NAMALWA (cell line): ENCODE measurements at regions not wholly inside any gene's neighbourhood (a gene's known extent, or its start where the extent isn't known, plus 50 kb on each side); places are given as distances from the start of the nearest gene placed in this dataset.
A peak's percentile ranks its signal among the peaks of the same experiment; 100 is the strongest.

Source experiments
- DNase-seq: peaks from one replicate; pipeline ENCODE4 v3.0.0-alpha.2; 2015; ENCODE audit warnings: low spot score

DNA sequence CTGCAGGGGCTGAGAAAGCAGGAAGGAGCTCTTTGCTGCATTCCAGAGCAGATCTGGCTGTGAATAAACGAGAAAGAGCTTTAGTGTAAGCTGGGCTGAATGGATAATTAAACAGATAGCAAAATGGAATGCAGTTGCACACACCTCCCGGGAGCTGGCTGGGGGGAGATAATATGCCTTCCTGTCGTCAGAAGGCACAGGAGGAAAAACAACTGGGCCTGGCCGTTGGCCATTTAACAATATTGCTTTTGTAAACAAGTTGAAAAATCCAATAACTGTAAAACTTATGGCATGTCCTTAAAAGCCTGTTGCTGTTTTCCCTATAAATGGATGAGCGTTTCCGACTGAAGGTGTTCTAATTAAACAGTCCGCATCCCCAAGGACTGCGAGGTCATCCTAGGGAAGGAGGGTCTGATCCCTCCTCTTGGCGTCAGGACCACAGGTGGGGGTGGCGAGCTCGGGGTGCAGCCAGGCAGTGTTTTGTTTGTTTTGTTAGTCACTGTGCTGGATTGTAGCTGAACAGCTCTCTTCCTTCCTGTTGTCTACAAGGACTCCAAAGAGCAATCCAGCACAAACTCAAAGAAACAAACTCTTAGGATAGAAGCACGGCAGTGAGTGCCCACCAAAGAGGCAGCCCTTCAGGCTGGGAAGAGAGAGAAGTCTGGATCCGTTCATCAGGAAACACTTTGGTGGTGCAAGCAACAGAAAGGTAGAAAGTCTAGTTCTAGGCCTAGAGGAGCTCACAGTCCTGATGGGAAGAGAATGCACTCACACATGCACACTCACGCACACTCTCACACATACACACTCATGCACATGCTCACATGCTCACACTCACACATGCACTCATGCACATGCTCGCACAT lies 133.4 kb upstream of the SMAD3 start:
- no peak for DNase-seq

DNA sequence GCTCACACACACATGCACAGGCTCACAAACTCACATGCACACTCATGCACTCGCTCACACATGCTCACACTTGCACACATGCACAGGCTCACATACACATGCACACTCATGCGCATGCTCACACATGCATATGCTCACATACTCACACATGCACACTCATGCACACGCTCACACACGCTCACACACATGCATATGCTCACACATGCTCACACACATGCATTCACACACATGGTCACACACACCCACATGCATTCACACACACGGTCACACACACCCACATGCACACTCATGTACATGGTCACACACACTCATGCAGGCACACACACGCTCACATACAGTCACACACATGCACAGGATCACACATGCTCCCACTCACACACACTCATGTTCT lies 132.8 kb upstream of the SMAD3 start:
- DNase-seq = no peak

DNA sequence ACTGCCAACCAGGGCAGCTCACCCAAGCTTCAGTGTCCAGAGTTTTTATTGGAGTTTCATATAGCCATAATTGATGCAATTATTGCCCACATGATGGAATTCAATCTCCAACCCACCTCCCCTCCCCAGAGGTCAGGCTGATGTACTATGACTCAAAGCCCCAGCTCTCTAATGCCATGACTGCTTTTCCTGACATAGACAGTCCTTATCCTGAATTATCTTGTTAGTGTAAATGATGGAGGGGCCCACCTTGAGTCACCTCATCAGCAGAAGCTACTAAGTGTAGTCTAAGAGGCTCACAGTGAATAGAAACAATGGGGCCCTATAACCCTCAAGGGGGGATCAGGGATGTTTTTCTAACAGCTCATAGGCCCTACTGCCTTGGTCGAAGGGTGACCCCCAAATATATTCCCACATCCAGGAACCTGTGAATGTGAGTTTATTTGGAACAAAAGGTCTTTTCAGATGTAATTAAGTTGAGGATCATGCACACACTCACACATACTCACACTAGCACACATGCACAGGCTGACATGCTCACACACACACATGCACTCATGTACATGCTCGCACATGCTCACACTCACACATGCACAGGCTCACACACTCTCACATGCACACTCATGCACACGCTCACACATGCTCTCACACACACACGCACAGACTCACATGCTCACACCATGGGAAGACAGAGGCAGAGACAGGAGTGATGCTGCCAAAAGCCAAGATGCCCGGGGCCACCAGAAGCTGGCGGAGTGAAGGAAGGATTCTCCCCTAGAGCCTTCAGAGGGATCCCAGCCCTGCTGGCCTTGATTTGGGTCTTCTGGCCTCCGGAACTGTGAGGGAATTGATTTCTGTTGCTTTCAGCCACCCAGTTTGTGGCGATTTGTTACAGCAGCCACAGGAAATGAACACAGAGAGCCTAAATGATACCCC lies 131.2 kb upstream of the SMAD3 start:
- DNase-seq = no peak

DNA sequence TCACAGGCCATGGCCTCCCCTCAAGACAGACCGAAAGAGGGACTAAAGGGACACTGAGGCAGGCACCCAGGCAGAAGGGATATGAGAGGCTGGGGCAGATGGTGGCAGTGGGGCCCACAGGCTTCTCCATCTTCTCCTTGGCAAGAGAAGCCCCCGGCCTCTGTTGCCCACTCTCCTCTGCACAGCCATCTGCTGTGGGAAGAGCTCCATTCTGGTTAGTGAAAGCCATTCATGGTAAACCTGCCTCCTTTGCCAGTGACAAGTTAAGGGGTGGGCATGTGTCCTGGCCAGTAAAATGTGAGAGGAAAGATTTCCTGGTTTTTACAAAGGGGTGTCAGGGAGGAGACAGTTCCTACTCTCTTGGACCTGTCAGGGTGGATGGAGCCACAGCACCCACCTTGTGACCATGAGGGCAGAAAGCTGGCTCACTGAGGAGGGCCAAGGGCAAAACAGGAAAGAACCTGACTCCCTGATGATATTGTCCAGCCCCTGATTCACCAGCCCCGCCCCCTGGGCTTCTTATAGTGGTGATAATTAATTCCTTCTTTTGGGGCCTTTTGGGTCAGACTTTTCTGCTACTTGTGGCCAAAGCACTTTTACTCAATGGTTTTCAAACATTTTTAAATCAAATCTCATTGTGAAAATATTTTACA lies 130.4 kb upstream of the SMAD3 start:
- no peak for DNase-seq

DNA sequence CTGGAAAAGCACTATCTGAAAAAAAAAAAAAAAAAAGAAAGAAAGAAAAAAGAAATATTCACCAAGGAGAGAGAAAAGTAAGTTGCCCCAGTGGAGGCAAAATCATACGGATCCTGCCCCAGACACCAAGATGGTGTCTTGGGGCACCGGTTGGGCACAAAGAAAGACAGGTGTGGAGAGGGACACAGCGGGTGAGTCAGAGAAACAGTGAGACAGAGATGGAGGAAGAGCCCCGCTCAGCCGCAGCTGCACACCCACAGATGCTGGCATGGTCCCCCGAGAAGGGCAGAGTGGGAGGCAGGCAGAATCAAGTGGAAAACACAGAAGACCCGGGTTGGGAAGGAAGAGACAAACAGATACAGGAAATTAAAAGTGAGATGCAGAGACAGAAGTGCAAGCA lies 129.7 kb upstream of the SMAD3 start:
- DNase-seq = no peak

DNA sequence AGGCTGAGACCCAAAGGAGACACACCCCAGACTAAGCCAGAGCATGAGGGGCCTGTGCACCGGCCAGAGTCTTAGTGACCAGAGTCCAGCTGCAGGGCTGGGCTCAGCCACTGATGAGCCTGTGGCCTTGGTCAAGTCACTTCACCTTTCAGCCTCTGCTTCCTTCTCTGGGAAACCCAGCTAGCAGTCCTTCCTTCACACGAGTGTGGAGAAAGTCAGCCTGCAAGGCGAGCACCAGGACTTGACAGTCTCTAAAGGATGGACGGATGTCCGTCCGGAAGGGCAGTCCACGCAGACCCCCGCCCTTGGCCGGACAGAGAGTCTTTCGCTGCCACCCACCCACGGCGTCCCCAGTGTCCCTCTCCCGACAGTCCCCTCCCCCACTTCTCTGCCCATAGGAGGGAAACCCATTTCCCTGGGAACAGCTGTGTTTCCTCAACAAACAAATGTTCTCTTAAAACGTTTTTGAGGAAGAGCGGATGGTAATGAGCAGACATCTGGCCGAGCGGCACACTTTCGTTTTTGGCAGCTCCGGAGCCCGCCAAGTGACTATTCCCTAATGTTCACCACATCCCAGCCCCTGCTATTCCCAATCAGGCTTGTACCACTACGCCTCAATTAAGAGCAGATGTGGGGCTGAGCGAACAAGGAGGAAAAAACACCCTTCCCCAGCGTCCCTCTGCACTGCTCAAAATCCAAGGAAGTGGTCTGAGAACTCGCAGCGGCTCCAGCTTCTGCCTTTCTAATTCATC lies 129.1 kb upstream of the SMAD3 start:
- DNase-seq = no peak

DNA sequence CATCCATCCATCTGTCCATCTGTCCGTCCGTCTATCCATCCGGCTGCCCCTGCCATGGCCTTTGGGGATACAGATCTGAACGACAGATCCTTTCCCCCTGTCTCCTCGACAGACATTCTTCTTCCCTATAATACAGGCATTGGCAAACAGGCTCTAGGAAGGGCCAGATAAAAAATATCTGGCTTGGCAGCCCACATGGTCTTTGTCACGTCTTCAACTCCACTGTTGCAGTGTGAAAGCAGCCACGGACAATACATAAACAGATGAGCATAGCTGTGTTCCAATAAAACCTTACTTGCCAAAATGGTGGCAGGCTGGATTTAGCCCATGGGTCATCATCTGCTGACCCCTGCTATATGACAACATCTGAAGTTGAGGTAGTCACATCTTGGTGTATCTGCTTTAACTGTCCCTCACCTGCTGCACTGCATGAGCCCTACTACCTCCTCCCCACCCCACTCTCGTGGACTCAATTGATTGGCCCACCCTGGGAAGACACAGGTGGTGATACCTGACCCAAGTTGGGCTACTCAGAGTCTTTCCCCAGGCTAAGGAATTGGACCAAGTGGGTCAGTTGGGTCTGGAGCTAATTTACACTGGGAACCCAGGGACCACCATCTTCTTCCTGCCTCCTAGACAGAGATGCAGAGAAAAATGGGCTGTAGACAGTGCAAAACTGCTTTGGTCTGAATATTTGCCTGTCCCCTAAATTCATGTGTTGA lies 128.4 kb upstream of the SMAD3 start:
- DNase-seq = no peak

DNA sequence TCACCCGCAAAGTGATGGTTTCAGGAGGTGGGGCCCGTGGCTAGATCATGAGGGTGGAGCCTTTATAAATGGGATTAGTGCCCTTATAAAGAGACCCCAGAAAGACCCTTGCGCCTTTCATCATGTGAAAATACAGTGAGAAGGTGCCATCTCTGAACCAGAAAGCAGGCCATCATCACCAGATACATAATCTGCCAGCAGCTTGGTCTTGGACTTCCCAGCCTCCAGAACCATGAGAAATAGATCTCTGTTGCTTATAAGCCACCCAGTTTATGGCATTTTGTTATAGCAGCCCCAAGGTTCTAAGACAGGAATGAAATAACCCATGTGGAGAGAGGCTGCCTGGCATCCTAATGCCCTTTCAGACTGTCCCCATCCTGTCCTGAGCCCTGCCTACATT lies 127.8 kb upstream of the SMAD3 start:
- no peak for DNase-seq

DNA sequence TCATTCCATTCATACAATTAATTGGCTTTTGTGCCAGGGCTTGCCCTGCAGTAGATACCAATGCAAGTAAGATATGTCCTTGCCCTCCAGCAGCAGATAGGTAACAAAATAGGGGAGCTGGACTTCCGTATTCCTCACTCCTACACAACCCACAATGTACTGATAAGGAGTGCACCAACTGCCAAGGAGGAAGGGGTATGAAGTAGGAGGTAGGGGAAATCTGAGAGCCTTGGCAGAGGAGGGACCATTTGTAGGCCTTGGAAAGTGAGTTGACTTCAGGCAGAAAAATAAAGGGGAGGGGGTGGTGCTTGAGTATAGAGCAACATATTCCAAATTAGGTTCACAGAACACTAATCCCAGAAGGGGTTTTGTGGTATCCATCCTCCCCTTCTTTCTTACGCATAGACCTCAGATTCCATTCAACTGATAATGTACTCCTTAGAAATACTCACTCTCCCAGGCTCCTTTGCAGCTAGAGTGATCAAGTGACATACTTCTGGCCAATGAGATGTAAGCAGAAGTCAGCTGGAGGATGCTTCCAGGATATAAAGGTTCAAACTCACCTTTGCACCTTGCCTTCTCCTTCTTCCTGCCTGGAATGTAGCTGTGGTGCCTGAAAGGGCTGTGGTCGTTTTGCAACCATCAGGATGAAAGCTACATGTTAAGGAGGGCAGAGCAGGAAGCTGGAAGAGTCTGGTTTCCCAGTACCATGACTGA lies 127.1 kb upstream of the SMAD3 start:
- DNase-seq = peak; percentile 29

DNA sequence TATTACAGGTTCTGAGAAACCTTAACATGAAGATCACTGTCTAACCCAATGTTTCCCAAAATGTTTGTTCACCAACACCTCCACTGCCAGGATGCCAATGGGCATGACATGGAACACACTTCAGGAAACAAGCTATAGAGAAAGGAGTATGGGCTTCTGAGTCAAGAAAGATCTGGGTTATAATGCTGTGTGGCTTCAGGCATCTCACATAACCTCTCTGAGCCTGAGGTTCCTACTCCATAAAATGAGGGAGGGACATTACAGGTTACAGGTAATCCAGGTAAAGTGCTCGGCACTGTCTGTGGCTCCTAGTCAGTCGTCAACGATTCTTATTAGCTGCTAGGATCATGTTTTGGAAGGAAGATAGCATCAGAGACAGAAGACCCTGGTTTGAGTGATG lies 126.4 kb upstream of the SMAD3 start:
- DNase-seq = no peak

DNA sequence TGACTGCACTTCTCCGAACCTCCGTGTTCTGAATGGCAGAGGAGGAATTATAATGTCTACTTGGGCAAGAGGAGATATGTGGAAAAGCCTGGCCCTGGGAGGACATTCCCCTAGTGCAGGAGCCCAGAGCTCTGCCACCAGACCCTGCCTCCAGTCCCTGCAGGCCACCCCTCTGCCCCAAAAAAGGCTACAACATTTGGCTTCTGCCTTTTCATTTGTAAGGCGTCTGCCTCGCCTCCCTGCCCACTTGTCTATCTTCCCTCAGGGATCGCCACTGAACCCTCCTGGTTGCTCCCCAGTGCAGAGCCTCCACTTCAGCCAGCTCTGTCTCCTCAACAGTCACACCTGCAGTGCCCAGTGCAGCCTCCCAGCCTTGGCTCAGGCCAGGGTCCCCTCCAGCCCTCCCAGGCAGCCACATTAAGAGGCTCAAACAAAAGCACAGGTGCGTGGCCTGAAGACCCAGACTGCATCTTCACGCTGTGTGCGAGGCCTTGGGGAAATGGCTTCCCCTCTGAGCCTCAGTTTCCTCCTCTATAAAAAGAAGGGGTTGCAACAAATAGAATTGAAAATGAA lies 125.9 kb upstream of the SMAD3 start:
- no peak for DNase-seq

DNA sequence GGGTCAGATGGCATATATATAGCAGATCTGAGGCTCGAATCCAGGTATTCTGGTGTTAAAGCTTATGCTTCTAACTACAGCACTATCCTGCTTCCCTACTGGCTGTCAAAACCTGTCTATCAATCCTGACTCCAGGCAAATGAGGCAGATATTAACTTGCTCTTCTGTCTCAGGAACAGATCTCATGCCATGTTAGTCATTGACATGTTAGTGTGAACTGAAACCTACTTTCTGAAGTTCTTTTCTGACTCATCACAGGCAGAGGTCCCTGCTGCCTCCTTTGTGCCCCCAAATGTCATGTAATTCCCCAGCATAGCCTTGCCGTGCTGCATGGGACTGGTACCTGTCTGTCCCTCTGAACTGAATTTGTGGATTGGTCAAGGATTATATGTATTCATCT lies 125.0 kb upstream of the SMAD3 start:
- DNase-seq = no peak

DNA sequence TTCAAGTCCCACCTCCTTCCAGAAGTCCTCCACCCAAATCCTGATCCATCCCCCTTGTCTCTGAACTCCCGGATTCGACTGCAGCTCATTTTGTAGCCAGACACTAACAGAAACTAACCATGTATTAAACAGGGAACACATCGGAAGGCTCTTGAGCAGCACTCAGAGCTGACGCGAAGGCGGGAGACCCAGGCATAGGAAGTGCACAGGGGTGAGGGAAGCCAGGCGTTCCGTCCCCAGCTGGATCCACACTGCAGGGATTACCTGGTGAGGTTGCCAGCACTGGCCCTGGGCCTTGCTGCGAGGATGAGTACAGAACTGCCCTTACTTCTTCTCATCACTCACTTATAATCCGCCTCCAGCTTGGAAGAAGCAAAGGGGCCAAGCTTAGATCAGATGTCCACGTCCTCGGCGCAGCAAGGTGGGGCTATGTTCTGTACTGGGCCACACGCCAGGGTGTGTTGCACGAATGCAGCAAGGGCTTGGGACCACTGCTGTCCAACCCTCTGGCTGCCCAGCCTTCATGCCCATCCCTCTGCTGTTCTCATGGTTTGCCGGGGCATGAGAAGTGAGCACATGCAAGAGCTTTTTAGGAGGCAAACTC lies 124.2 kb upstream of the SMAD3 start:
- no peak for DNase-seq

DNA sequence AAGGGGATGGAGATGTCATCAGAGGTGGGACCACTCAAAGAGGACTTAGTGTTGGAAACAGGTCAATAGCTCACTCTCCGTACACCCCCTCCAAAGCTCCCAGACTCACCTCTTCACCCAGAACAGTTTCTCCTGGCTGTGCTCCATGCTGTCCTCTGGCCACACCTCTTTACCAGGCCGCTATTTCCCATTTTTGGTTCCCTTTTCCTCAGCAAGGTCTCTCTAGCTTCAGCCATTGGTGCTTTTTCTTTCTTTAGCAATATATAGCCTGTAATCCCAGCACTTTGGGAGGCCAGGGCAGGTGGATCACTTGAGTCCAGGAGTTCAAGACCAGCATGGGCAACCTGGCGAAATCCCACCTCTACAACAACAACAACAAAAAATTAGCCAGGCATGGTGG lies 123.6 kb upstream of the SMAD3 start:
- DNase-seq = no peak

DNA sequence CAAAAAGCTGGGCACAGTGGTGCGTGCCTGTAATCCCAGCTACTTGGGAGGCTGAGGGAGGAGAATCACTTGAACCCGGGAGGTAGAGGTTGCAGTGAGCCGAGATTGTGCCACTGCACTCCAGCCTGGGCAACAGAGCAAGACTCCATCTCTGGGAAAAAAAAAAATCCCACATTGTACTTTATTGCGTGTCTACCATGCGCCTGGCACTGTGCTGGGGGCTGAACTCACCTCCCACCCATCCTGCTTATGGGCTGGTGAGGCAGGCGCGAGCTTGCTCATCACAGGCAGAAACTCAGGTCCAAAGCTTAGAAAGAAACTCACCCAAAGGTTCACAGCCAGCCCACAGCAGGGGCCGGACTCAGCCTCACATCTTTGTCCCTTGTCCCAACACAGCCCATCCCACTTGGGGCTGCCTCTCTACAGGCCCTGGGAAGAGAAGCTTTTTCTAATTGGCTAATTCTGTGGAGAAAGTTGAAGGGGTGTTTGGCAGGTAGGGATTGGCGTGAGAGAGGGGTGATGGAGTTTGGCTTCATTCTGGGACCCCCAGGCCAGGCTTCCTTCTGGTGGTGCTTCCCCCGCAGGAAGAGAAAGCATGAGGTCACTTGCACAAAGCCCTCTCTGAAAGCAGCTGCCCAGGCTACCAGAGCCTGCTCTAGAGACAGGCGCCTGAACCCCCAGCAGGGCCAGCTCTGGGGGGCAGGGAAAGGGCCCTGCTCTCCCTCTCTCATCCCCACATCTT lies 122.6 kb upstream of the SMAD3 start:
- DNase-seq = no peak

DNA sequence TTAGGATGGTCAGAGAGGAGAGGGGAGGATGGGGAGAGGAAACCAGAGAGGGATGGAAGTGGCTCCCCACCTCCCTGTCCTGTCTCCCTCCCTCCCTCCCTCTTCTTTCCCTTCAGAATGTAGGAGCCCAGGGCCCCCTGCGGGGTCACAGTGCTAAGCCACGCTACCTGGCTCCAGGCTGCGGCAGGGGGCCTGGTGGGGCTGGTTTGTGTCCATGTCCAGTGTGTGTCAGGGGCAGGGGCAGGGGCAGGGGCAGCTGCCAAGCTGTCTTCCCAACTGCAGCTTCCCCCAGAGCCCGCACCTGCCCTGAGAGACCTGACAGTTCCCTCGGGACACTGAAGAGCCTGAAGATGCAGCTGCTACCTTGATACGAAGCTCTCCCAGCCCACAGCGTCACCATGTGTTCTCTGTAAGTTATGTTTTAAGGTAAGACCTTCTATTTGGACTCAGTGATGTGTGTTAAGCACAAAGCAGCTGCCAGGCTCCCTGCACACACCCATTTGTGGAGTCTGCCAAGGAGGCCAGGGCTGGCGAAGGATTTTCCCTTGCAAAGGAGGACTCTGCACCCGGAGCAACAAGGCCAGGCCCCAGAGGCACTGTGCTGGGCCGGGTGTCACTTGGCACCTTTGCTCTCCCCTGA lies 121.8 kb upstream of the SMAD3 start:
- DNase-seq = peak; percentile 73

DNA sequence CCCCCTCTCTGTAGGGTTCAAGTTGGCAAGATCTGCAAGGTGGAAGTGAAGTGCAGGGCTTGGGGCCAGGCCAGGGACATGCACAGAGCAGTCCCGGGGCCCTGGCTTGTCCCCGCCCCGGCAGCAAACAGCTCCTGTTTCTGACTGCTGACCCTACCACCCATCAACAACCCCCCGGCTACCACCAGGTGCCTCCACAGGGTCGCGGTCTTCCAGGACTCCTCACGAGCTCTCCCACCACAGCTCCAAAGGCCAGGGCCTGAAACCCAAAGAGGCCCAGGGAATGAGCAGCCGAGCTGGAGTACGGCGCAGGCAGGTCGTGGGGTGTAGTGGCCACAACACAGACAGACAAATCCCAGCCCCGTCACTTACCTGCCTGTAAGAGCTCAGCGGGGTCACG lies 121.3 kb upstream of the SMAD3 start:
- no peak for DNase-seq

DNA sequence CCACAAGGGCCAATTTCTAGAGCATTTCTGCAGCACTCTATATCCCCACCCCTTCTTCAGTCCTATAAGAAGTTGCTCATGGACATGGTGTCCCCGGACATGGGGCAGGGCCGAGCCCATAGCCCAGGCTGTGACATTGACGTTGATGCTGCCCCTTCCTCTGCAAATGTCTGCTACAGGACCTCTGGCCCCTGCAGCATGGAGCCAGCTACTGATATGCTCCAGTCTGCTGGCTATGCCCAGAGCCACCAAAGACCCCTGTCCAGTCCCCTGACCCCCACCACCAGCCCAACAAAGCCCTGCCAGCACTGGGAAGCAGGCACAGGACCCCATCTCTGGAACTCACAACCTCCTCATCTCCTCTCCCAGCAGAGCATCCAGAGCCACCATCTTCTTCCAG lies 120.1 kb upstream of the SMAD3 start:
- no peak for DNase-seq

DNA sequence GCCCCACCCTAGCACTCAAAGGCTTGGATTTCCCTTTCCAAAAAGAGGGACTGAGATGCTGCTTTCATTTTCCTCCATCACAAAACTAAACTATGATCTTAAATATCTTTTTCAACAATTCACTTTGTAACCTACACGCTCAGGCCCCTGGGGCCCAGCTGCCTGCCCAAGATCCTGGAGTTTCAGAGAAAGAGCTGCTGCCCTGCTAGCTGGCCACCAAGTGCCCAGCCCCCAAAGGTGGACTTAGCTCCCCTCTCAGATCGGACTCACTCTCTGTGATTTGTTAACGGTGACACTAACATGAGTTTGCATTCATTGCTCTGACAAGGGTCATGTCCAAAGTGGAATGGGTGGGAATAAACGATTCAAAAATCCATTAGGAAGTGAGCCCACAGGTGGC lies 119.6 kb upstream of the SMAD3 start:
- DNase-seq = no peak
